ENCODE measurements at regions not wholly inside any gene's neighbourhood (a gene's known extent, or its start where the extent isn't known, plus 50 kb on each side); places are given as distances from the start of the nearest gene placed in this dataset.

- no peak for DNase-seq
Observed at GRCh38 chr7:124692425-124692824, 73.2 kb downstream of the GPR37 start.

GRCh38 chr7:124690840-124691239, 74.8 kb downstream of the GPR37 start:
- DNase-seq = no peak

GRCh38 chr7:124689931-124690330, 75.7 kb downstream of the GPR37 start:
- no peak for DNase-seq

GRCh38 chr7:124689523-124689922, 76.1 kb downstream of the GPR37 start:
- no peak for DNase-seq

- no peak for DNase-seq
Observed at GRCh38 chr7:124688991-124689390, 76.6 kb downstream of the GPR37 start.

- no peak for DNase-seq
Observed at GRCh38 chr7:124686543-124687171, 78.9 kb downstream of the GPR37 start.

- DNase-seq = no peak
Observed at GRCh38 chr7:124681946-124682345, 83.6 kb downstream of the GPR37 start.

- no peak for DNase-seq
Observed at GRCh38 chr7:124680304-124680703, 85.3 kb downstream of the GPR37 start.

- DNase-seq = no peak
Observed at GRCh38 chr7:124679586-124680225, 85.9 kb downstream of the GPR37 start.

- DNase-seq = no peak
Observed at GRCh38 chr7:124679146-124679545, 86.4 kb downstream of the GPR37 start.

GRCh38 chr7:124674451-124674850, 91.1 kb downstream of the GPR37 start:
- no peak for DNase-seq

- DNase-seq = no peak
Observed at GRCh38 chr7:124672011-124672410, 93.6 kb downstream of the GPR37 start.

GRCh38 chr7:124667312-124668153, 98.1 kb downstream of the GPR37 start:
- no peak for DNase-seq

- DNase-seq = no peak
Observed at GRCh38 chr7:124662937-124663336, 102.7 kb downstream of the GPR37 start.

GRCh38 chr7:124662372-124662771, 103.2 kb downstream of the GPR37 start:
- DNase-seq = no peak

GRCh38 chr7:124655990-124656389, 109.6 kb downstream of the GPR37 start:
- no peak for DNase-seq

- no peak for DNase-seq
Observed at GRCh38 chr7:124652237-124652636, 113.4 kb downstream of the GPR37 start.

GRCh38 chr7:124651136-124651535, 114.5 kb downstream of the GPR37 start:
- DNase-seq = no peak

GRCh38 chr7:124649397-124650014, 116.1 kb downstream of the GPR37 start:
- no peak for DNase-seq

- no peak for DNase-seq
Observed at GRCh38 chr7:124647630-124648306, 117.8 kb downstream of the GPR37 start.

GRCh38 chr7:124645704-124646103, 119.9 kb downstream of the GPR37 start:
- no peak for DNase-seq

- no peak for DNase-seq
Observed at GRCh38 chr7:124643311-124643811, 122.2 kb downstream of the GPR37 start.

- no peak for DNase-seq
Observed at GRCh38 chr7:124635416-124635815, 130.2 kb downstream of the GPR37 start.
